GM19240 (cell line): ENCODE measurements at regions not wholly inside any gene's neighbourhood (a gene's known extent, or its start where the extent isn't known, plus 50 kb on each side); places are given as distances from the start of the nearest gene placed in this dataset.
"Not testable (repeated sequence)": the region's sequence is repeated elsewhere in the genome, so short reads cannot be mapped to it uniquely, and the experiment has no call there.

Experiments used
- DNase-seq: peaks from one replicate; pipeline ENCODE4 v3.0.0; 2011; ENCODE audit warnings: low spot score; ENCODE audit not compliant: insufficient read length

DNA sequence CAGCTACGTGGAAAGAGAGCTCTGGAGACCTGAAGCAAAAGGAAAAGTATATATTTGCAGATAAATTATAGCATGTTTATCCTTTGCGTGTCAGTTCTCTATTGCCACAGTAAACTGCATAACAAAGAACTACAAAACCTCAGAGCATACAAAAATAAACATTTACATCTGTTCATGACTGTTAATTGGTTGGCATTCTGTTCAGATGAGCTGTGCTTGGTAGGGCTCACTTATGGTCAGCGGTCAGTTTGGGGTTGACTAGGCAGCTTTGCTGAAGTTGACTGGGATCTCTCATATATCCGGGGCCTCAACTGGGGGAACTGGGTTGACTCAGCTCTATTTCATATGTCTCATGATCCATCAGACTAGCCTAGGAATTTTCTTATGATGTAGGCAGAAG lies 257.7 kb downstream of the TLE1 start:
- no peak for DNase-seq

GRCh38 chr9:81430727-81431126 lies 258.6 kb downstream of the TLE1 start:
- no peak for DNase-seq

GRCh38 chr9:81427870-81428269 lies 261.5 kb downstream of the TLE1 start:
- DNase-seq, result no peak

GRCh38 chr9:81424431-81424830 lies 264.9 kb downstream of the TLE1 start:
- no peak for DNase-seq

GRCh38 chr9:81423589-81424326 lies 265.6 kb downstream of the TLE1 start:
- DNase-seq, result no peak

DNA sequence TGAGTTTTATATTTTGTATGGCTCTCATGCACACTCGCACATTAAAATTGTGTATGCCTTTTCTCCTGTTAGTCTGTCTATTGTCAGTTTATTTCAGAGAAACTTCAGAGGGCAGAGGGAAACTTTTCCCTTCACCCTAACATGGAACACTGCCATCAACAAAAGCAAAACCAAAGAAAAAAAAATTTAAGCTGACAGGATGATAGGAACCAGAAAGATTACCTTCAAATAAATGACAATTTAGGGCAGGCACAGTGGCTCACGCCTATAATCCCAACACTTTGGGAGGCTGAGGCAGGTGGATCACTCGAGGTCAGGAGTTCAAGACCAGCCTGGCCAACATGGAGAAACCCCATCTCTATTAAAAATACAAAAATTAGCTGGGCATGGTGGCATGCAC lies 268.3 kb downstream of the TLE1 start:
- not testable (repeated sequence) for DNase-seq

DNA sequence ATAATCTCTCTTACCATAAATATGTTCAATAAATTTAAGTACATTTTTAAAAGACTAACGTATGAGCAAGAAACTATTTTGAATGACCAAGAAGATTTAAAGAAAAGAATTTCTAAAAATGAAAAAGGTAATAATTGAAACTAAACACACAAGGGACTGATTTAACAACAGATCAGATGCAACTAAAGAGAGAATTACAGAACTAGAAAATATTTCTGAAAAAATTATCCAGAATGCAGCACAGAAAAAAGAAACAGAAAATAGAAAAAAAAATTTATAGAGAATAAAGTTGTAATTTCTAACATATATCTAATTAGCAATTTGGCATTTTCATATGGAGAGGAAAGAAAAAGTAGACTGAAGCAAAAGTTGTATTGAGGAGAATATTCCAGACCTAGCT lies 269.3 kb downstream of the TLE1 start:
- DNase-seq, result no peak

DNA sequence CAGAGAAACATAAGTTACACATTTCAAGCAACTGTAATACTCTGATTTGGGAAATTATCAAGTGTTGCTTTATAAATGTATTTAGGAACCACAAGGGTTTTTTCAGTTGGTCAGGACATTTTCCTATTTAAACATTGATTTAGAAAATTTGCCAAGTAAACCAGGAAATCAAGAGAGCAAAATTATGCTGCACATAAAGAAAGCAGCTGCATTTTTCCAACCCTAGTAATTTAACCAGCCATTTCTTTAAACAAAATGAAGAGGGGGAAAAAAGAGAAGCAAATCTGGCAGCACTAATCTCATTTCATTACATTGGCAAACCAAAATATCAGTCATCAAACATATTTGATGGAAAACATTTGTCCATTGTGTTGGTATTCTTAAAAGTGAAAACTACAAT lies 271.4 kb downstream of the TLE1 start:
- DNase-seq, result no peak

- no peak for DNase-seq
Measured at GRCh38 chr9:81417299-81417675, 272.1 kb downstream of the TLE1 start.

GRCh38 chr9:81416476-81417298 lies 272.7 kb downstream of the TLE1 start:
- DNase-seq, result no peak

GRCh38 chr9:81414836-81415235 lies 274.5 kb downstream of the TLE1 start:
- no peak for DNase-seq

- DNase-seq, result no peak
Measured at GRCh38 chr9:81411961-81412360, 277.4 kb downstream of the TLE1 start.

DNA sequence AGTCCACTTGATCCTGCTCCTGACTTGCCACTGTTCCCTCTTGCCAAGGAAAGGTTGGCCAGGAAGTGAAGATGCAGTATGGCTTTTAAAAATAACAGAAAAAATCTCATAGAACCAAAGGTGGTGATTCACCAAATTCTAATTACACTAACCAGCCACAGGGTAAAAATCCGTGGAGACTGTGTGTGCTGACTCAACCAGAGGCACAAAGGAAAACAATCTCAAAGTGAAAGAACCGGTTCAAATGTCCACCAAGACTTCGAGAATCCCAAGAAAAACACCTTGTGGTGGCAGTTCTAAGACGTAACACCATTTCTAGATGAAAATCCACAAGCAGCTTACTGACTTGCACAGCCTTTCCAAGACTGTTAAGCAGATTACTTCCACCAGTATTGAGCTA lies 279.1 kb downstream of the TLE1 start:
- DNase-seq, result no peak

GRCh38 chr9:81408951-81409350 lies 280.4 kb downstream of the TLE1 start:
- DNase-seq, result no peak

DNA sequence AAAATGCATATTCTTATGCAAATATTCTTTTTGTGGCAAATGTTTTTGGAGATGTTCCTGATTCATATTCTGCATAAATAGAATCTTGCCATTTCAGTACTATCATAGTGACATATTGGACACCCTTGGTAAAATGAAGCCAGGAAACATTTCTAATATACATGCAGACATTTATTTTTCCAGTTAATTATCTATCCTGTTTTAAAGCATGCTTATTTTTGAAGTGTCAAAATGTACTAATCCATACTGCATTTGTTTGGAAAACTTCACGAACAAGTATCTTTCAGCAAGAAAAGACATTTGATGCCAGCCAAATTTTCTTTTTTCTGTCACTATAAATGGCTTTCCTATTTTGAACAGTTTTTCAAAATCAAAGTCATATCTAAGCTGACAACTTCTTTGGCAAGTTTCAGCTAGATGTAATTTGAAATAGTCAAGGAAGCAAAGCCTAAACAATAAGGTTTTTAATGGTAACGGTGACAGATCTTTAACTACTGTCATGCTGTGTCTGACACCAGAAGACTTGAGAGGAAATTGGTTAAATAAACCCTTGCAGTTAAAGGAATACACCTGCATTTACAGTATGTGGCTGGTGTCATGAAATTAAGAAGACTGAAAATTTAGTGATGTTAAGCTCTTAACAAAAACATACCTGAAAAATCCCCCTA lies 284.3 kb downstream of the TLE1 start:
- DNase-seq, result no peak

DNA sequence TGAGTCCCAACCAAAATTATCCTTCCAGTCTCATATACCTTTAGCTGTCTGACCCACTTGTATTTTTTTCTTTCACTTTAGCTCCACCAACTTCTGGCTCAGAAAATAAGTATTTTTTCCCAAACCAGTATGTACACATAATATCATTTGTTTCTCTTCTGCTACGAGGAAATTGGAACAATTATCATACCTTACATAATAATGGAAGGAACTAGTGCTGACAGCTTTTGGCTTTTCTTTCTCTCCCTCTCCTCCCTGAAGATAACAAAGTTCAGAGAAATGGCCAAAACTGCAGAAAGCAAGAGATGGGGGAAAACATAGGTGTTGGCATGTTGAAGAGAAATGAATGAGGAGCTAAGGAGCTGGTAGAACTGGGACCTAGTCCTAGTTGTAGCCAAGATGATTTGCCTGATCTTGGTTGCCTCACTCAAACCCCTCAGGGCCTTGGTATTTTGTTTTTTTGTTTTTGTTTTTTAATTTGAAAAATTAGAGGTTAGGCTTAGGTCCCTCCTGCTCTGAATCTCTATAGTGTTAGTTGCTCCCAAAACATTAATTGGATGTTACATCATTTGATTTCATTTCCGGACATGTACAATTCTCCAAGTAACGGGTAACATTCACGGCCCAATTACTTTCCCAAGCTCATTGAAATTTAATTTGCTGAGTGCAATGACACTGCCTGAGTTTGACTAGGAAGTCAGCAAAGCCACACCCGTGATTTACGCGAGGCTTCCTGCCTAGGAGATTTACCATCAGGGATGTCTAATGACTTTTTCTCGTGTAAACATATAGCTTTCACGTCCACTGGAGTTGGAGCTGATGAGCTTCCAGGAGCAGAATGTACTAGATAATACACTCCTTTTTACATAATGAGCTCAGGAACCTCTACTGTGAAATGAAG lies 291.6 kb downstream of the TLE1 start:
- no peak for DNase-seq

DNA sequence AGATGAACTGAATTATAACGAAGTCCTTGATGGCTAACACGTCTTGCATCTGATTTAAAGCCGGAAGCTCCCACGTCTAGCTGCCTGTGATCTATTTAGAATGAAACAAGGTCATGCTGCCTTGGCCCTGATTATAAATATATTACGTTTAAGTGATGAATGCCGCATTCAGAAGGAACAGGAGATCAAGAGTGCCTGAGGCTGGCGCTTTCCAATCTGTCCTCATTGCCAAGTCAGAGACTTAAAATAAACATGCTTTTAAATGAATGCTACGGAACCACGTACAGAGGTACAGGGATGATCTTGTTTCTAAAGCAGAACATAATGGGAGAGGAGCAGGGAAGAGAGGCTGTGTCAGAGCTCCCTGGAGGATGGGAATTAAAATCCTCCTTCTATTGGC lies 292.8 kb downstream of the TLE1 start:
- DNase-seq, result no peak

DNA sequence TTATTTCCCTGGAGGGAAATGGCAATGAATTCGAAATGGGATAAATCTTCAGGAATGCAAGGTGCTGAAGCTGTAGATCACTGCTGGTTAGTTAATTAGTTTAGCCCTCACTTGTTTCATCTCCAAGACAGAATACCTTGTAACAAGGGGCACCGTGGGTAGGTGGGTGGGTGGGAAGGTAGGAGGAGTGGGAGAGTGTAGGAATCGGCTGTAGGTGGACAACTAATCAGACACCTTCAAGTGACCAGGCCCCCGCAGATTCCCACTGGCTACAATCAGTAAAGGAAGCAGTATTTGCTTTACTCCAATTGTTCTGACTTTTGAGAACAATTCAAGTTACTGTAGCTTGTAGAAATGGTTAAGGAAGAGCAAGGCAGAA lies 293.7 kb downstream of the TLE1 start:
- no peak for DNase-seq

- DNase-seq, result no peak
Measured at GRCh38 chr9:81394881-81395675, 294.3 kb downstream of the TLE1 start.

GRCh38 chr9:81393985-81394811 lies 295.1 kb downstream of the TLE1 start:
- no peak for DNase-seq
